ENCODE measurements at regions not wholly inside any gene's neighbourhood (a gene's known extent, or its start where the extent isn't known, plus 50 kb on each side); places are given as distances from the start of the nearest gene placed in this dataset.
"Not testable (repeated sequence)": the region's sequence is repeated elsewhere in the genome, so short reads cannot be mapped to it uniquely, and the experiment has no call there.

DNA sequence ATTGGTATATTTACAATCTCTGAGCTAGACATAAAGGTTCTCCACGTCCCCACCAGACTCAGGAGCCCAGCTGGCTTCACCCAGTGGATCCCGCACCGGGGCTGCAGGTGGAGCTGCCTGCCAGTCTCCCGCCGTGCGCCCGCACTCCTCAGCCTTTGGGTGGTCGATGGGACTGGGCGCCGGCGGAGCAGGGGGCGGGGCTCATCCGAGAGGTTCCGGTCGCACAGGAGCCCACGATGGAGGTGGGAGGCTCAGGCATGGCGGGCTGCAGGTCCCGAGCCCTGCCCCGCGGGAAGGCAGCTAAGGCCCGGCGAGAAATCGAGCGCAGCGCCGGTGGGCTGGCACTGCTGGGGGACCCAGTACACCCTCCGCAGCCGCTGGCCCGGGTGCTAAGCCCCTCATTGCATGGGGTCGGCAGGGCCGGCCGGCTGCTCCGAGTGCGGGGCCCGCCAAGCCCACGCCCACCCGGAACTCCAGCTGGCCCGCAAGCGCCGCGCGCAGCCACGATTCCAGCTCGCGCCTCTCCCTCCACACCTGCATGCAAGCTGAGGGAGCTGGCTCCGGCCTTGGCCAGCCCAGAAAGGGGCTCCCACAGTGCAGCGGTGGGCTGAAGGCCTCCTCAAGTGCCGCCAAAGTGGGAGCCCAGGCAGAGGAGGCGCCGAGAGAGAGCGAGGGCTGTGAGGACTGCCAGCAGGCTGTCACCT, 396.8 kb upstream of the LCORL start:
- not testable (repeated sequence) for TF ChIP-seq CTCF (IDR thresholded peaks at IDR 0.05); POLR2AphosphoS5 (IDR thresholded peaks at IDR 0.05; ENCODE audit: low read depth, low read length); SIN3A (IDR thresholded peaks at IDR 0.05; ENCODE audit: borderline replicate concordance, insufficient read depth, low read depth, low read length)

Measured in Panc1 (cell line).